Astrocyte (in vitro differentiated cells and primary cell): ENCODE measurements at regions not wholly inside any gene's neighbourhood (a gene's known extent, or its start where the extent isn't known, plus 50 kb on each side); places are given as distances from the start of the nearest gene placed in this dataset.

Experiments used
- EZH2 ChIP-seq: IDR thresholded peaks from 2 replicates; pipeline ENCODE4 v1.6.1; 2012; ENCODE audit warnings: mild to moderate bottlenecking, low read length, inconsistent platforms; ENCODE audit not compliant: insufficient read depth
- TF ChIP-seq, protein P1 (sequence below): IDR thresholded peaks from 2 replicates; pipeline ENCODE4 v1.5.1; 2011; ENCODE audit warnings: low read depth, mild to moderate bottlenecking, inconsistent platforms, low read length, moderate library complexity; ENCODE audit not compliant: insufficient read depth

DNA sequence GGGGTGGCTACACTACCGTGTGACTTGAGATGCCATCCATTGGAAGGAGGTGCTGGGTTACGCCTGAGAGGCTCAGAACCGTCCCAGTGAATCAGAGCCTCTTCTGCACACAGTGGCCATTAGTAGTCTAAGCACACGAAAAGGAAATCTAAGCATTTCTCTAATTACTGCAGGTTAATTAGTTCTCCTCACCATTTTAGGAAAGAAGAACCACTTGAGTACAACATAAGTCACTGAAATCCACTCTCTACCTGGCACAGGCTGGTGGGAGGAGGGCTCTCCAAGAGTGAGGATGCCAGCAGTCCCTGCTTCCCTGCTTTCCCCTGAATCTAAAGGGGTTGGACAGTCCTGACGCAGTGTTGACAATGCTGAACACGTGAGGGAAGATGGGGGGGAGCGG lies 606.3 kb downstream of the NPHP4 start:
- TF ChIP-seq, protein P1, sequence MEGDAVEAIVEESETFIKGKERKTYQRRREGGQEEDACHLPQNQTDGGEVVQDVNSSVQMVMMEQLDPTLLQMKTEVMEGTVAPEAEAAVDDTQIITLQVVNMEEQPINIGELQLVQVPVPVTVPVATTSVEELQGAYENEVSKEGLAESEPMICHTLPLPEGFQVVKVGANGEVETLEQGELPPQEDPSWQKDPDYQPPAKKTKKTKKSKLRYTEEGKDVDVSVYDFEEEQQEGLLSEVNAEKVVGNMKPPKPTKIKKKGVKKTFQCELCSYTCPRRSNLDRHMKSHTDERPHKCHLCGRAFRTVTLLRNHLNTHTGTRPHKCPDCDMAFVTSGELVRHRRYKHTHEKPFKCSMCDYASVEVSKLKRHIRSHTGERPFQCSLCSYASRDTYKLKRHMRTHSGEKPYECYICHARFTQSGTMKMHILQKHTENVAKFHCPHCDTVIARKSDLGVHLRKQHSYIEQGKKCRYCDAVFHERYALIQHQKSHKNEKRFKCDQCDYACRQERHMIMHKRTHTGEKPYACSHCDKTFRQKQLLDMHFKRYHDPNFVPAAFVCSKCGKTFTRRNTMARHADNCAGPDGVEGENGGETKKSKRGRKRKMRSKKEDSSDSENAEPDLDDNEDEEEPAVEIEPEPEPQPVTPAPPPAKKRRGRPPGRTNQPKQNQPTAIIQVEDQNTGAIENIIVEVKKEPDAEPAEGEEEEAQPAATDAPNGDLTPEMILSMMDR: no peak
- TF ChIP-seq EZH2: no peak
